Colonic mucosa (tissue), 4 donors: ENCODE measurements at regions not wholly inside any gene's neighbourhood (a gene's known extent, or its start where the extent isn't known, plus 50 kb on each side); places are given as distances from the start of the nearest gene placed in this dataset.

ENCODE experiments used
- DNase-seq: peaks from one replicate; pipeline ENCODE4 v3.0.0-alpha.2; 2020
- H3K27ac ChIP-seq: fragments of 200-600 bp; one replicate; pipeline ENCODE4 v1.8.0; 2021
- H3K27me3 ChIP-seq: fragments of 200-600 bp; one replicate; pipeline ENCODE4 v1.8.0; 2021
- H3K36me3 ChIP-seq: fragments of 200-600 bp; one replicate; pipeline ENCODE4 v1.8.0; 2021
- H3K4me1 ChIP-seq: fragments of 200-600 bp; one replicate; pipeline ENCODE4 v1.8.0; 2021; ENCODE audit warnings: mild to moderate bottlenecking
- H3K4me3 ChIP-seq: fragments of 200-600 bp; one replicate; pipeline ENCODE4 v1.8.0; 2021
- H3K9ac ChIP-seq, 2 donors: one replicate each; pipeline ENCODE4 v1.7.0; 2013; ENCODE audit warnings: control low read depth in 2 of 2, low read depth in 2 of 2, low read length in 2 of 2
- H3K9me3 ChIP-seq: fragments of 200-600 bp; one replicate; pipeline ENCODE4 v1.8.0; 2021
- CTCF ChIP-seq: fragments of 200-600 bp; IDR thresholded peaks from one replicate; pipeline ENCODE4 v1.8.0; 2022; ENCODE audit warnings: antibody characterized with exemption, mild to moderate bottlenecking
- intact Hi-C: fragments of 100-400 bp; cut with DNase I; formaldehyde crosslinking; loops from one replicate; pipeline ENCODE4 v1.14.1; 2022
- donor health status: healthy.
- donor health status: DM: no; HTN: no; CAD: no.
- donor health status: DM: no; HTN: no; CAD: no.

GRCh38 chr1:185486346-185486745, 169.3 kb upstream of the IVNS1ABP start:
- no peak for TF ChIP-seq CTCF
- no peak overlapping the region for H3K27ac ChIP-seq
- H3K4me1 ChIP-seq, result no peaks in the 10 kb centered on the region
- no peaks in the 10 kb centered on the region for H3K9me3 ChIP-seq
- no peak for DNase-seq
- no peaks in the 10 kb centered on the region for H3K27me3 ChIP-seq
- no peak overlapping the region for H3K9ac ChIP-seq
- intact Hi-C loops, result no loop called here
- H3K4me3 ChIP-seq, result no peak overlapping the region
- no peaks in the 10 kb centered on the region for H3K36me3 ChIP-seq

GRCh38 chr1:185483664-185484450, 166.8 kb upstream of the IVNS1ABP start:
- H3K36me3 ChIP-seq, result no peaks in the 10 kb centered on the region
- no peak for TF ChIP-seq CTCF
- no peak overlapping the region for H3K9ac ChIP-seq
- DNase-seq, result no peak
- H3K27ac ChIP-seq, result no peak overlapping the region
- intact Hi-C loops, result no loop called here
- H3K9me3 ChIP-seq, result no peaks in the 10 kb centered on the region
- no peak overlapping the region for H3K4me3 ChIP-seq
- H3K4me1 ChIP-seq, result no peaks in the 10 kb centered on the region
- no peaks in the 10 kb centered on the region for H3K27me3 ChIP-seq

GRCh38 chr1:185483217-185483616, 166.2 kb upstream of the IVNS1ABP start:
- H3K9ac ChIP-seq, result no peak overlapping the region

GRCh38 chr1:185480545-185480944, 163.5 kb upstream of the IVNS1ABP start:
- TF ChIP-seq CTCF, result no peak
- Histone ChIP-seq H3K9me3 (no peaks in the 10 kb centered on the region), H3K27me3 (no peaks in the 10 kb centered on the region), H3K4me1 (no peaks in the 10 kb centered on the region), H3K27ac (no peak overlapping the region), H3K4me3 (no peak overlapping the region), H3K36me3 (no peaks in the 10 kb centered on the region), H3K9ac (no peak overlapping the region)
- DNase-seq, result no peak
- intact Hi-C loops, result no loop called here

More at GRCh38 chr1:185483217-185483616, 166.2 kb upstream of the IVNS1ABP start:
- no peaks in the 10 kb centered on the region for H3K4me1 ChIP-seq
- TF ChIP-seq CTCF, result no peak
- H3K4me3 ChIP-seq, result no peak overlapping the region
- intact Hi-C loops, result no loop called here
- no peak for DNase-seq
- no peaks in the 10 kb centered on the region for H3K27me3 ChIP-seq
- H3K36me3 ChIP-seq, result no peaks in the 10 kb centered on the region
- no peaks in the 10 kb centered on the region for H3K9me3 ChIP-seq
- no peak overlapping the region for H3K27ac ChIP-seq

- Histone ChIP-seq H3K27me3 (no peaks in the 10 kb centered on the region), H3K9me3 (no peaks in the 10 kb centered on the region), H3K4me1 (no peaks in the 10 kb centered on the region), H3K9ac (no peak overlapping the region), H3K27ac (no peak overlapping the region), H3K4me3 (no peak overlapping the region), H3K36me3 (no peaks in the 10 kb centered on the region)
- no peak for TF ChIP-seq CTCF
- intact Hi-C loops, result no loop called here
- DNase-seq, result no peak
These were observed 162.8 kb upstream of the IVNS1ABP start for GRCh38 chr1:185479796-185480195.
